ENCODE measurements at regions not wholly inside any gene's neighbourhood (a gene's known extent, or its start where the extent isn't known, plus 50 kb on each side); places are given as distances from the start of the nearest gene placed in this dataset.

- TF ChIP-seq CTCF (IDR thresholded peaks at IDR 0.05) (no peak), POLR2A (IDR thresholded peaks at IDR 0.05) (no peak), EP300 (IDR thresholded peaks at IDR 0.05) (no peak), POLR2AphosphoS5 (IDR thresholded peaks at IDR 0.05) (no peak)
Observed at GRCh38 chr5:3394891-3395599, 200.6 kb upstream of the IRX1 start.

All from sigmoid colon (tissue), 4 donors.